ENCODE measurements at regions not wholly inside any gene's neighbourhood (a gene's known extent, or its start where the extent isn't known, plus 50 kb on each side); places are given as distances from the start of the nearest gene placed in this dataset.

GRCh38 chr10:16258291-16259040 lies 178.3 kb upstream of the PTER start:
- no peaks in the 10 kb centered on the region for H3K9me3 ChIP-seq
- H3K4me3 ChIP-seq, result no peak overlapping the region
- H3K36me3 ChIP-seq, result no peaks in the 10 kb centered on the region
- no peak for DNase-seq
- H3K27me3 ChIP-seq, result no peaks in the 10 kb centered on the region

DNA sequence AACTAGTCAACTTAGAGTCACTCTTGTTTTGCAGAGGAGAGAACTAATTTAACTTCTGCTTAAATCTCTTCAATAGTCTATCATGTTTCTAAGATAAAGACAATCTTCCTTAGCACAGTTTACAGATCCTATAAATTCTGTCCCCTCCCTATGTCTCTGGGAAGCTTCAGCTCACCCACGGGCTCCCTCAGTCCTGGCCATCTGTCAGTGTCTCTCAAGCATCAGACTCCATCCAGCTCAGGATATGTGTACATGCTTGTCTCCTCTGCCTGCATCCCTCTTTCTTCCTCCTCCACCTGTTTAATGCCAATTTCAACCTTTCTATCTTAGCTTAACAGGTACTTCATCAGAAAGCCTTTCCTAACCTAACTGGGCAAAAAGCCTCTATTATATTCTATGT lies 177.1 kb upstream of the PTER start:
- no peaks in the 10 kb centered on the region for H3K9me3 ChIP-seq
- DNase-seq, result no peak
- no peaks in the 10 kb centered on the region for H3K36me3 ChIP-seq
- no peaks in the 10 kb centered on the region for H3K27me3 ChIP-seq
- no peak overlapping the region for H3K4me3 ChIP-seq

DNA sequence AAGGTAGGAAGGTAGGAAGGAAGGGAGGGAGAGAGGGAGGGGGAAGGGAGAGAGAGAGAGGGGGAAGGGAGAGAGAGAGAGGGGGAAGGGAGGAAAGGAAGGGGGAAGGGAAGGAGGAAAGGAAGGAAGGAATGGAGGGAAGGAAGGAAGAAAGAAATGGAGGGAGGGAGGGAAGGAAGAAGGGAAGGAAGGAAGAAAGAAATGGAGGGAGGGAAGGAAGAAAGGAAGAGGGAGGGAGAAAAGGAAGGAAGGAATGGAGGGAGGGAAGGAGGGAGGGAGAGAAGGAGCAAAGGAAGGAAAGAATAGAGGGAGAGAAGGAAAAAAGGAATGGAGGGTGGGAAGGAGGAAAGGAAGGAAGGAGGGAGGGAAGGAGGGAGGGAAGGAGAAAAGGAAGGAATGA lies 176.4 kb upstream of the PTER start:
- Histone ChIP-seq H3K4me3 (no peak overlapping the region), H3K36me3 (no peaks in the 10 kb centered on the region), H3K9me3 (no peaks in the 10 kb centered on the region), H3K27me3 (no peaks in the 10 kb centered on the region)
- DNase-seq, result no peak

DNA sequence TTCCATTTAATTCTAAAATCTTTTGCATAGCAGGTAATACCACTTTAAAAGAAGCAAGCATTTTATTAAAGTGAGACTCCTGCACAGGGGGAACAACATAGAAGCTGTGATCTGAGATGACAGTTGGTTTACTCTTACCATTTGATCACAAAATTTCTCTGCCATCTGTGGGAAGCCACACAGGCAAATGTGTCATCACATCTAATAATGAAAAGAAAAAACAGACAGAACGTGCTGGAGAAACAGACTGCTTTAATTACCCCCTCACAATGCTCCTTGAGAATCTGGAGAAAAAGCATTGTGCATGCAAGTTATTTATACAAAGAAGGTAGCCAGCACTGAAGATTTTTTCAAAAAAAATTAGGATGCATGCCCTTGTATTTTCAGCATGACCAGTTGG lies 165.2 kb upstream of the PTER start:
- no peak for DNase-seq
- H3K27me3 ChIP-seq, result no peaks in the 10 kb centered on the region

GRCh38 chr10:16274911-16275310 lies 161.9 kb upstream of the PTER start:
- Histone ChIP-seq H3K36me3 (no peaks in the 10 kb centered on the region), H3K9me3 (no peaks in the 10 kb centered on the region), H3K27me3 (no peaks in the 10 kb centered on the region), H3K4me3 (no peak overlapping the region)
- DNase-seq, result no peak

More for the DNA sequence above, 165.2 kb upstream of the PTER start:
- Histone ChIP-seq H3K9me3 (no peaks in the 10 kb centered on the region), H3K36me3 (no peaks in the 10 kb centered on the region), H3K4me3 (no peak overlapping the region)

DNA sequence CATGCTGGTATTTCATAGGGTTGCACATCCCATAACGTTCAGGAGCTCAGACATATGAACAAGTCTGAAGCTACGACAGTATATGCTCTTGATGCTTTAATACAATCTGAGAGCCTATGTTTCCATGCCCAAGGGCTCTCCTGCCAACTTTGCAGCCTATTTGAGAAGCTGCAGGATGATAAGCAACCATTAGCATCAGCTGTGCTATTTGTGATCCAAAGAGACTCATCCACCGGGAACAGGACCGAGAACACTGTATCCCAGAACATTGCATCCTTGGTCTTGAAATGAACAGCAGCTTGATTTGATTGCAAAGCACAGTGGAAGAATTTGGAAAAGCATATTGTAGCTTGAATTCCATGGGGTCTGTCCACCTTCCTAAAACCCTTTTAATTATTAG lies 156.2 kb upstream of the PTER start:
- H3K27me3 ChIP-seq, result no peaks in the 10 kb centered on the region
- no peak overlapping the region for H3K4me3 ChIP-seq

DNA sequence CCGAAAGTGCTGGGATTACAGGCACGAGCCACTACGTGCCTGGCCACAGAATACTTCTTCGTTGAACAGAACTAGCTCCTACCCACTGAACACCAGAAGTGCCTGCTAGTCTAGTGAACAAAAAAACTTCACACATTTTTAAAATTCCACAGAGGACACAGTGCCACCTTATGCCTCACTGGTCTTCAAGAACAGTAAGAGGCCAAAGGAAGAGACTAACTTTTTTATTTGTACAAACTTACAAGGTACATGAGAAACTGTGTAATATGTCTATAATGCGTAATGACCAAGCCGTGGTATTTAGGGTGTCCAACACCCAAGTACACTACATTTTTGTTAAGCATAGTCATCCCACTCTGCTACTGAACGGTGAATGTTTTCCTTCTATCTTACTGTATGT lies 144.4 kb upstream of the PTER start:
- peaks cover 2% of the 10 kb centered on the region; the same call in 1 of the 2 replicates for H3K27me3 ChIP-seq
- H3K4me3 ChIP-seq, result no peak overlapping the region
- no peaks in the 10 kb centered on the region for H3K36me3 ChIP-seq
- no peaks in the 10 kb centered on the region for H3K9me3 ChIP-seq
- no peak for DNase-seq

More for the DNA sequence above, 156.2 kb upstream of the PTER start:
- DNase-seq, result no peak
- H3K9me3 ChIP-seq, result no peaks in the 10 kb centered on the region
- H3K36me3 ChIP-seq, result no peaks in the 10 kb centered on the region

DNA sequence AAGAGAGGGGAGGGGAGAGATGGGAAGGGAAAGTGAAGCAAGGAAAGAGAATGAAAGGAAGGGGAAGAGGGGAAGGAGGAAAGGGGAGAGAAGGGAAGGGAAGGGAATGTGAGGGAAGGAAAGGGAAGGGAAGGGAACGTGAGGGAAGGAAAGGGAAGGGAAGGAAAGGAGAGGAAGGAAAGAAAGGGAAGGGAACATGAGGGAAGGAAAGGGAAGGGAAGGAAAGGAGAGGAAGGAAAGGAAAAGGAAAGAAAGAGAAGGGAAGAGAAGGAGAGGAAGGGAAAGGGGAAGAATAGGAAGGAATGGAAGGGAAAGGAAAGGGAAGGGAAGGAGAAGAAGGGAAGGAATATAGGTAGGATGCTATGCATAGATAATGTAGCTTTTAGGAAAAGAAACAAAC lies 139.7 kb upstream of the PTER start:
- no peak for DNase-seq
- Histone ChIP-seq H3K36me3 (no peaks in the 10 kb centered on the region), H3K4me3 (no peak overlapping the region), H3K9me3 (no peaks in the 10 kb centered on the region), H3K27me3 (peaks cover 2% of the 10 kb centered on the region; the same call in 1 of the 2 replicates)

DNA sequence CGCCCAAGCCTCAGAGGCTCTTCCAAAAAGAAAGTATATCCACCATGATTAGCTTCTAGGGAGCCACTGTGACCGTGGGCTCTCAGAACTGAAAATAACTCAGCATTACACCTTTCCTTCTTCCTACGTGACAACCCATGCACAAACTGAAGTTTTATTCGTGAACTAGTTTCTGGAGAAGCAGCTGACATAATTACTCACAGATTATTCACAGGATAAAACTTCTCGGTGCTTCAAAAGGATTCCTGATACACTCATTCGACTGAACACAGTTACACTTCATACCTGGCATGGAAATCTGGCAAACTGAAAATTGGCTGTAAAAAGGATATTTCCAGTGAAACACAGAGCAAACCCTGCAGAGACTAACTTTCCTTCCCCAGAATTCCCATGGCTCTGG lies 139.2 kb upstream of the PTER start:
- Histone ChIP-seq H3K36me3 (no peaks in the 10 kb centered on the region), H3K9me3 (no peaks in the 10 kb centered on the region), H3K4me3 (0 out of 2 replicates have a peak overlapping the region, but pooled peaks have one; percentile 10), H3K27me3 (peaks cover 2% of the 10 kb centered on the region; the same call in 1 of the 2 replicates)
- DNase-seq, result no peak

DNA sequence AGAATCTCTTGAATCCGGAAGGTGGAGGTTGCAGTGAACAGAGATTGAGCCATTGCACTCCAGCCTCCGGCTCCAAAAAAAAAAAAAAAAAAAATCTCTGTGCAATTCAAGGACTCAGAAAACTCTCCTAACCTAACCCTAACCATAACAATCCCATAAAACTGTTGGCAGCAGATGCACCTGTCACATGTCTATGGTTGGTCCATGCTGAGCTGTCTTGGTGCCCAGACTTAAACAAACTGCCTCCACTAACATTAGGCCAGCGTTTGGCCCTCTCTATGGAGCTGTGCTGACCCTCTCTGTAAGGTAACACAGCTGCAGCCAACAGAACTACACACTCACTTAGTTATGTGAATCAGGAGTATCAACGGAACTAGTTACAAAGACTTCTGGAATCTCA lies 132.5 kb upstream of the PTER start:
- Histone ChIP-seq H3K4me3 (no peak overlapping the region), H3K27me3 (no peaks in the 10 kb centered on the region), H3K36me3 (no peaks in the 10 kb centered on the region), H3K9me3 (no peaks in the 10 kb centered on the region)
- DNase-seq, result no peak

DNA sequence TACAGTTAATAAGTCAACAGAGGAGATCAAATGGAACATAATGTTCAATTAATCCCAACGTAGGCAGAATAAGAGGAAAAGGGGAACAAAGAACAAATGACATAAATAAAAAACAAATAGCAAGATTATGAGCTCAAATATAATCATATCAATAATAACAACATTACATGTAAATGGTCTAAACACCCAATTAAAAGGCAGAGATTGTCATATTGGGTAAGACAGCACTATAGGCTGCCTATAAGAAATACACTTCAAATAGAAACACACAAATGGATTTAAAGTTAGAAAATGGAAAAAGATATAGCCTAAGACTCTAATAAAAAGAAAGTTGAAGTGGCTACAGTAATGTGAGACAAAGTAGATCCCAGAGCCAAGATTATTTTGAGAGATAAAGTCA lies 126.4 kb upstream of the PTER start:
- no peak for DNase-seq
- Histone ChIP-seq H3K9me3 (peaks cover 2% of the 10 kb centered on the region; the same call in 1 of the 2 replicates), H3K4me3 (no peak overlapping the region), H3K27me3 (no peaks in the 10 kb centered on the region), H3K36me3 (no peaks in the 10 kb centered on the region)

DNA sequence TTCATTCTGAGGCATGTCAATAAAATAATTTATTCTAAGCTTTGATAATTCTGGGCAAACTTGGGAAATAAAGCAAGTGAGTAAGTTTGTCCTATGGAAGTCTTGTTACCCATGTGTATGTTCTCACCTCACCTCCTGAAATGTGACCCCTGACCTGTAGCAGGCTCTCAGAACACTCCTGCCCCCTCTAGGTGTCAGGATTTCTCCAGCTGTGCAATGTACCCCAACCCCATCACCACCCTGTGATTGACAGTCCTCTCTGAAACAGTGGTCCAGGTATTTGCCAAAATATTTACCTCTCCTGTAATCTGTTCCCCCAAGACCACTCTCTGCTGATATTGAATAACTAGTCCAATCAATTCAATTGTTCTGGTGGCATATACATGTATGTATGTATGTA lies 122.6 kb upstream of the PTER start:
- H3K4me3 ChIP-seq, result no peak overlapping the region
- H3K36me3 ChIP-seq, result no peaks in the 10 kb centered on the region
- DNase-seq, result no peak
- H3K27me3 ChIP-seq, result no peaks in the 10 kb centered on the region
- H3K9me3 ChIP-seq, result peaks cover 2% of the 10 kb centered on the region; the same call in 1 of the 2 replicates

DNA sequence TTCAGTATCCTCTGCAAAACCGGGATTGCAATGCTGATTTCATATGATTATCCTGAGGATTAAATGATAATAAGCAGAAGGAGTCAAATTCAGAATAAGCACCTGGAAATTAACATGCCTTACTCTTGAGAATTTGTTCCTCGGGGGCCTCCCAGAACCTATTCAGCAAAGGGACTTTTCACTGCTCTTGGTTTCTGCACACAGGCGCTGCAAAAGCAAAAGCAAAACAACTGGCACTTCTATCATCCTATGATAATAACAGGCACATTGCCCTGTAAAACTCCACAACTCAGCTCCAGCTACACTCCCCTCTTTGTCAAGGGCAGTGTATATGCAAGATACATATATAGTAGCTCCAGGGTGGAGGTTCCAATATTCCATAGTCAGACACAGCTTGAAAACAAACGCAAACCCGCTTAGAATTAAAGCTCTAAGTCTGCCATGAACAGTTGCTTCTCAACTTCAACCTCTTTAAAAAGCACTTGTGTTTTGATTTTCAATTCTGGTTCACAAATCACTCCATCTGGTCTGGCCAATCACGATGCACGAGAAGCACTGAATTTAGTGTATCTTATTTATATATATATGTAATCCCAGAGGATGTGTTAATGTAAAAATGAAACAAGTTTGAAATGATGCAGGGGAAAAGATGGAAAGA lies 119.9 kb upstream of the PTER start:
- Histone ChIP-seq H3K4me3 (no peak overlapping the region), H3K9me3 (no peaks in the 10 kb centered on the region), H3K27me3 (no peaks in the 10 kb centered on the region), H3K36me3 (no peaks in the 10 kb centered on the region)
- DNase-seq, result no peak

- Histone ChIP-seq H3K9me3 (no peaks in the 10 kb centered on the region), H3K4me3 (no peak overlapping the region), H3K36me3 (no peaks in the 10 kb centered on the region), H3K27me3 (no peaks in the 10 kb centered on the region; the same call in 1 of the 2 replicates)
- DNase-seq, result no peak
Measured at GRCh38 chr10:16341637-16342036, 95.2 kb upstream of the PTER start.

- DNase-seq, result no peak
- no peak overlapping the region for H3K4me3 ChIP-seq
- H3K9me3 ChIP-seq, result no peaks in the 10 kb centered on the region
- H3K36me3 ChIP-seq, result no peaks in the 10 kb centered on the region
- H3K27me3 ChIP-seq, result no peaks in the 10 kb centered on the region
Measured at GRCh38 chr10:16348891-16349290, 87.9 kb upstream of the PTER start.

DNA sequence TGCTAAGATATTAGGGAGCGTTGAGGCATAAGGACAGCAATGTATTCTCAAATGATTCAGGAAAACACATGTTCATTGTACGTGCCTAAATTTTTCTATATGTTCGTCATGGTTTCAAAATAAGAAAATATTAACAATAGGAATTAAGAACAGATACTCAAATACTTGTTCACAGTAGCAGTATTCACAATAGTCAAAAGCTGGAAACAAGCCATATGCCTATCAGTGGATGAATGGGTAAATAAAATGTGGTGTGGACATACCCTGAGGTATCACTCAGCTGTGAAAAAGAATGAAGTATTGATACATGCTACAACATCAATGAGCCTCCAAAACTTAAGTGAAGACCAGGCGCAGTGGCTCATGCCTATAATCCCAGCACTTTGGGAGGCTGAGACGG lies 84.7 kb upstream of the PTER start:
- DNase-seq, result no peak
- H3K27me3 ChIP-seq, result no peaks in the 10 kb centered on the region
- no peaks in the 10 kb centered on the region for H3K36me3 ChIP-seq

GRCh38 chr10:16360001-16360400 lies 76.8 kb upstream of the PTER start:
- no peak overlapping the region for H3K4me3 ChIP-seq
- no peak for DNase-seq
- H3K9me3 ChIP-seq, result no peaks in the 10 kb centered on the region; the same call in 1 of the 2 replicates
- H3K36me3 ChIP-seq, result no peaks in the 10 kb centered on the region
- H3K27me3 ChIP-seq, result no peaks in the 10 kb centered on the region

More for the DNA sequence above, 84.7 kb upstream of the PTER start:
- Histone ChIP-seq H3K4me3 (no peak overlapping the region), H3K9me3 (no peaks in the 10 kb centered on the region)

GRCh38 chr10:16360425-16360824 lies 76.4 kb upstream of the PTER start:
- Histone ChIP-seq H3K36me3 (no peaks in the 10 kb centered on the region), H3K9me3 (no peaks in the 10 kb centered on the region; the same call in 1 of the 2 replicates), H3K27me3 (no peaks in the 10 kb centered on the region), H3K4me3 (no peak overlapping the region)
- DNase-seq, result no peak

Data from MG63 (cell line).